VCaP (cell line): ENCODE measurements at regions not wholly inside any gene's neighbourhood (a gene's known extent, or its start where the extent isn't known, plus 50 kb on each side); places are given as distances from the start of the nearest gene placed in this dataset.

Source experiments
- H3K27ac ChIP-seq: fragments of 450-650 bp; 2 replicates; pipeline ENCODE4 v1.5.1; 2017
- CTCF ChIP-seq: fragments of 450-650 bp; conservative IDR thresholded peaks from 2 replicates; pipeline ENCODE4 v1.5.1; 2017; ENCODE audit warnings: mild to moderate bottlenecking, moderate library complexity

- no peak overlapping the region for H3K27ac ChIP-seq
- no peak for TF ChIP-seq CTCF
Measured at GRCh38 chr2:193693758-193694157, 1499.0 kb upstream of the TMEFF2 start.

DNA sequence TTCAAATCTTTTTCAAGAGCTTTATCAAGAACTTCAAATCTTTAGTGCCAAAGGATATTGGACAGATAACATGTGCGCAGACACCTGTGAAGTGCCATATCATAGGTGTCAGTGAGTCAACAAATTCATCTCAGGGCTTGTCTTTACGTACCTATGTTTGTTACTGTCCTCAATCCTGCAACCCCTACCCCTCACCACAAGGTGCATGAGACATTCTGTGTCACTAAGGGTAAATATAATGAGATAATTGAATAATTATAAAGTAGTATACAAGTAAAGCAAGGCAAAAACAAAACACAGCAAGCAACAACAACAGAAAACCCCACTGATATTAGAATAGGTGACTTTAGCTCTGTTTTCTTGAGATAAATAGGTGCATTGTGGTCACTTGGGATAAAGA lies 1495.8 kb upstream of the TMEFF2 start:
- no peak overlapping the region for H3K27ac ChIP-seq
- TF ChIP-seq CTCF, result no peak

GRCh38 chr2:193687195-193687594 lies 1492.5 kb upstream of the TMEFF2 start:
- no peak for TF ChIP-seq CTCF
- no peak overlapping the region for H3K27ac ChIP-seq

DNA sequence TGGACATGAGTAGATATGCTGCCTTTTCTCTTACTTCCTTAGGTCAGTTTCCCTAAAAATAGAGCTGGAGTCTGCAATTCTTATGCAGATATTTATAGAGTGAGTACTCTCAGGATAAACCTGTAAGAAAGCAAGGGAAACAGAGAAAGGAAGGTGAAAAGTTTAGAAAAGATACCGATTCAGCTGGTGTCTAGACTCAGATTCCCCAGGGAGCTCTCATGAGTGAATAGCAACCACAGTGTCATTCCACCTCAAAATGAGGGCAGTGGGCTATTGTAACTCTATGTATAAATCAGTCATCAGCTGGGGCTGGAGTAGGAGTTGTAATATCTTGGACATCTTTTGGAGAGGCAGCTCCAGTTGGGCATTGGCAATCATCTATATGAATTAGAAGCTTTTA lies 1485.1 kb upstream of the TMEFF2 start:
- TF ChIP-seq CTCF, result no peak
- H3K27ac ChIP-seq, result no peak overlapping the region

- no peak overlapping the region for H3K27ac ChIP-seq
- TF ChIP-seq CTCF, result no peak
Measured at GRCh38 chr2:193670478-193670877, 1475.7 kb upstream of the TMEFF2 start.

- TF ChIP-seq CTCF, result no peak
Measured at GRCh38 chr2:193668557-193669323, 1474.0 kb upstream of the TMEFF2 start.

DNA sequence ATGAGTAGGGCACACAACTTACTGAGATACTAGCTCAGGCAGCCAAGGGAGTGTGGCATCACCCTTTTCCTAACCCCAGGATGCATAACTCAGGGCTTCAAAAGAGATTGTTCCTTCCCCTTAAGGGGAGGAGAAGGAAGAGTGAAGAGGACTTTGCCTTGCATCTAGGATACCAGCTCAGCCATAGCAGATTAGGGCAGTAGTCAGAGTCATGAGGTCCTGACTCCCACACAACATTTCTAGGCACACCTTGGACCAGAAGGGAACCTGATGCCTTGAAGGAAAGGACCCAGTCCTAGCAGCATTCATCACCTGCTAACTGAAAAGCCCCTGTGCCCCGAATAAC lies 1433.2 kb upstream of the TMEFF2 start:
- no peak overlapping the region for H3K27ac ChIP-seq
- no peak for TF ChIP-seq CTCF

More at GRCh38 chr2:193668557-193669323, 1474.0 kb upstream of the TMEFF2 start:
- no peak overlapping the region for H3K27ac ChIP-seq
